ENCODE measurements at regions not wholly inside any gene's neighbourhood (a gene's known extent, or its start where the extent isn't known, plus 50 kb on each side); places are given as distances from the start of the nearest gene placed in this dataset.

- TF ChIP-seq CTCF (IDR thresholded peaks at IDR 0.05) (no peak), ZFX (IDR thresholded peaks at IDR 0.05; ENCODE audit: borderline replicate concordance) (no peak)
Observed at GRCh38 chr22:44616882-44617655, 84.9 kb upstream of the PRR5 start.
